ENCODE measurements at regions not wholly inside any gene's neighbourhood (a gene's known extent, or its start where the extent isn't known, plus 50 kb on each side); places are given as distances from the start of the nearest gene placed in this dataset.

- no peak for DNase-seq (ENCODE audit: low spot score)
- intact Hi-C loops (cut with DNase I): no loop called here
These were observed 1492.2 kb upstream of the TENM3 start for GRCh38 chr4:180751009-180751408.

DNA sequence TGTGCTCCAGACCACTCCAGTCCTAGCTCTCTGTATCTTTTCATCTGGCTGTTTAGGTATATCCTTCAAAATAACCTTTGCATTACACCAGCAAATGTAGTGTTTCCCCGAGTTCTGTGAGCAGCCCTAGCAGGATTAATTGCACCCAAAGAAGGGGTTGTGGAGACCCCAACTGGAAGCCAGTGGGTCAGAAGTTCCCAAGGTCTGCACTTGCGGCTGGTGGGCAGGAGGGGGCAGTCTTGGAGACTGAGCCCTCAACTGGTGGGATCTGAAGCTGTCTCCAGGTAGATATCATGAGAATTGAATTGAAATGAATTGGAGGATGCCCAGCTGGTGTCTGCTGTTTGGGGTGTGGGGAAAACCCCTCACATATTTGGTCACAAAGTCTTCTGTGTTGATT lies 1485.3 kb upstream of the TENM3 start:
- intact Hi-C loops (cut with DNase I): no loop called here
- DNase-seq (ENCODE audit: low spot score): no peak

GRCh38 chr4:180766045-180766444 lies 1477.2 kb upstream of the TENM3 start:
- intact Hi-C loops (cut with DNase I): no loop called here
- no peak for DNase-seq (ENCODE audit: low spot score)

- no peak for DNase-seq (ENCODE audit: low spot score)
- intact Hi-C loops (cut with DNase I): no loop called here
These were observed 1476.1 kb upstream of the TENM3 start for GRCh38 chr4:180766944-180767729.

DNA sequence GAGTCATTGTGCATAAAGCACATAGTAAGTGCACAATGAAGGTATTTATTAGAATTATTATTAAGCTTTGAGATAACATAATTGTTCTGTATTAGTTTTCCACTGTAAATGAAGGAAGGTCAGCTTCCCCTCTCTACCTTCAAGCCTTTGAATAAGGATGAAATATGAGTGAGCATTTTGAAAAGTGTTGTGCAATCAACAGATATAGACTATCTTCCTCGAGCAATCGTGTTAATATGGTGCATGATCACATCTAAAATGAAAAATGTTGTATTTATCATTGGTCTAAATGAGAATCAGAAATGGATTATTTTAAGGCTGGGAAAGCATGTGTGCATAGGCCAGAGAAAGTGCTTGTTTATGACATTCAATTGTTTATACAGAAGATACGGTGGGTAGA lies 1474.6 kb upstream of the TENM3 start:
- no peak for DNase-seq (ENCODE audit: low spot score)
- intact Hi-C loops (cut with DNase I): no loop called here

DNA sequence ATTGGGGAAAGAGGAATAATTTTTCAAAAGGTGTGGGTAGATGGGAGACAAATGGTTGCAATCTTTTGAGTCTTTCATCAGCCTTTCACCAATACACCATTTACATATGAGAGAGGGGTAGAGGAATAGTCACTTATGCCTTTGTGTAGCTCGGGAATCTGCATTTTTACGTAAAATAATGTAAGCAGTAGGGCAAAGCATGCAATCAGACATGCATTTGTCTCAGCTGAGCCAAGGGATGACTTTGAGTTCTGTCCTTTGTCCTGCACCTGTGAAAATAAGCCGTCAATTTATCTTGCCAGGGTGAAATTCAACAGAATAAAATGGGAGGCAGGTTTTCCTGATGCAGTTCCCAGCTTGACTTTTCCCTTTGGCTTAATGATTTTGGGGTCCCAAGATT lies 1473.4 kb upstream of the TENM3 start:
- no peak for DNase-seq (ENCODE audit: low spot score)
- intact Hi-C loops (cut with DNase I): no loop called here

DNA sequence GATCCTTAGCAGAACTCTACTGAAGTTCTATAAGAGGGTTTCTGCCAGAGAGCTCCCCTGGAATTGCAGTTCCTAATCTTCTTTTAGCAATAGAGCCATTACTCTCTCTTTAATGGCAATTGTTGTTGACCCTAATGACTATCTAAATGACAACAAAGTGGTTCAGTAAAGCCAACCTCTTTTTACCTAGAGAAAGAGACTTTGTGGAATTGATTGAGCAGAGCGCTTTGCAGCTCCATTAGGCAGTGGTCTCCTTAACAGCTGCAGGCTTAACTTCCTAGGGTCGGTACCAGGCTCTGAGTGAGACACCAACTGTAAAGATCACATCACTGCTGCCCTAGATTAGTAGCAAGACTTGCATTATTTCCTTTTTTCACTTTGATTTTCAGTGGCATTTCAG lies 1472.9 kb upstream of the TENM3 start:
- intact Hi-C loops (cut with DNase I): no loop called here
- DNase-seq (ENCODE audit: low spot score): no peak

GRCh38 chr4:180784940-180785339 lies 1458.3 kb upstream of the TENM3 start:
- intact Hi-C loops (cut with DNase I): no loop called here
- no peak for DNase-seq (ENCODE audit: low spot score)

DNA sequence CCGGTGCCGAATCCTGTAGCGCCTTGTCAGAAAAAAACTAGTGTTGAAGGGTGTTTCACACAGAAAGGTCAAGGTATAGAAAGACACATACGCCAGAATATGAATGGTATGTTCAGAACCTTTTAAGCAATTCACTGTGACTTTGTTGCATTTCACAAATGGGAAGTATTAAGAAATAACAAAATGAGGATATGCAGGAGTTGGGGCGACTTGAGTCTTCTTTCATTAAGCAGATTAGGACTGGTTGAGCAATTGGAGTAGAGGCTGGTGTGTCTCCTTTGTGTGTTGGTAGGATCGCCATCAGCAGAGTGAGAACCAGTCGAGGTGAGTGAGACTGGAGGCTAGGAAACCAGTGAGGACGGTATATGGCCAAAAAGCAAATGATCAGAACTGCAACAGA lies 1454.5 kb upstream of the TENM3 start:
- DNase-seq (ENCODE audit: low spot score): no peak
- intact Hi-C loops (cut with DNase I): no loop called here

DNA sequence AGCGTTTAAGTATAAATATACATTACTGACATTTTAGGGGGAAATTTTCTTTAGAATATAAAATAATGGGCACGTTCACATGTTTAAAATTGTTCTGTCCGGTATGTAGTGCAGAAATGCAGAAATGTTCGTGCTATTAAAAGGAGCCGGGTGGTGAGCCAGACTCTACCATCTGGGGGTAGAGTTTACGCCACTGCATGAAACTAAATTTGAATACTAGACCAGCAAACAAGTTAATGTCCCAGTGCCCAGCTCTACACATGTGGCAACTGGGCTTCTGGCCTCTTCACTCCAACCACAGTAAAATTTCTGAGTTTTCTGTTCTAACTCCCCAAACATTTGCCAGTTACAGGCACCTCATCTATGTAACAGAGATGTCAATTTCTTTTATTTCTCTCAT lies 1453.3 kb upstream of the TENM3 start:
- no peak for DNase-seq (ENCODE audit: low spot score)
- intact Hi-C loops (cut with DNase I): no loop called here

- intact Hi-C loops (cut with DNase I): no loop called here
- no peak for DNase-seq (ENCODE audit: low spot score)
These were observed 1452.7 kb upstream of the TENM3 start for GRCh38 chr4:180790471-180790870.

GRCh38 chr4:180792541-180792940 lies 1450.7 kb upstream of the TENM3 start:
- intact Hi-C loops (cut with DNase I): no loop called here
- no peak for DNase-seq (ENCODE audit: low spot score)

DNA sequence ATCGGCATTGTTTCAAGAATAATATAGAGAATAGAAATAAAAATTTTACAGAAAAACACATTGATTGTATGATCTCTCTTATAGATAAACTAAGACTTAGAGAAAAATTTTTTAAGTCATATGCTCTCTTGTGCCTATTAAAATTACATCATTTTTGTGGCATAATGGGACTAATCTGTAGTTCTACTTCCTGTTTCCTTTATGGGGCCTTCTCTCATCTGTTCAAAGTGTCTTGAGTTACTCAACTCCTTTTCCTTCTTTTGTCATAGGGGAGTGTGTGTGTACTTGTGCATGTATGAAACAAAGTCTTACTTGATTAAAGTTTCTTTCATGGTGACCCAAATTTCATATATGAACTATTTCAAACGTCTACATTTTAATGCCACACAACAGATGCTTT lies 1448.9 kb upstream of the TENM3 start:
- intact Hi-C loops (cut with DNase I): no loop called here
- DNase-seq (ENCODE audit: low spot score): no peak

GRCh38 chr4:180798036-180798577 lies 1445.1 kb upstream of the TENM3 start:
- intact Hi-C loops (cut with DNase I): no loop called here
- DNase-seq (ENCODE audit: low spot score): no peak

- DNase-seq (ENCODE audit: low spot score): no peak
- intact Hi-C loops (cut with DNase I): no loop called here
These were observed 1443.4 kb upstream of the TENM3 start for GRCh38 chr4:180799798-180800197.

- intact Hi-C loops (cut with DNase I): no loop called here
- no peak for DNase-seq (ENCODE audit: low spot score)
These were observed 1438.1 kb upstream of the TENM3 start for GRCh38 chr4:180805101-180805500.

DNA sequence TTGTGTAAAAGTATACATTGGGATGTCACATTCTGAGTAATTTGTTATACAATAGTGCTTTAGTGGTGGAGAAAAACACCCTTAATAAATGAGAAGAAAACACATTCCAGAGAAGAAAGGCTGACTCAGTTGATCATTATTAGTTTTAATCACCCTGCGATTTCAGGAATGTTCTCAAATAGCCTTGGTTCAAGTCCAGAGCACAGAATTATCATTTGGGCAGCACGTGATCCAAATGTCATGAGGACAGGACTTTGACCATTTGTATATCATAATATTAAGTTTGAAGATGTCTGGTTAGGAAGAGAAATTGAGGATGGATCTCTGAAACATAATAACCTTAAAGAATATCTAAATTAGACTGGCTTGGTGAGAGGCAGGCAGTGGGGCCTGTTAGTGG lies 1434.3 kb upstream of the TENM3 start:
- DNase-seq (ENCODE audit: low spot score): no peak
- intact Hi-C loops (cut with DNase I): no loop called here

DNA sequence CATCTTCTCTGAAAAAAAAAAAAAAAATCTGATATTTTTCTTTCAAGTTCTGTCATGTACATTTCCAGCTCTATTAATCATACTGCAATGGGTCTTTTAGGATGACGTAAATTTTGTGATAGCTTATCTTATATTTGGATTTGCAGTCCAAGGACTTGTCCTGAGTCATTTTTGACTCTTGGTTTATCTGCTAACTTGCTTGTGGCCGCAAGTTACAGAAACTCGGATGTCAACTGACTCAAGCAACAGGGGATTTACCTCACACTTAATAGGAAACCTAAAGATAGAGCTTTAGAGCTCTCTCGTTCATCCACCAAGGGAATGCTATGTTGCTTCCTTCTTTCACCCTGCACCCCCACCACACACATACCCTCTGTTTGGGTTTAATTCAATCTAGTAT lies 1433.8 kb upstream of the TENM3 start:
- intact Hi-C loops (cut with DNase I): no loop called here
- DNase-seq (ENCODE audit: low spot score): no peak

DNA sequence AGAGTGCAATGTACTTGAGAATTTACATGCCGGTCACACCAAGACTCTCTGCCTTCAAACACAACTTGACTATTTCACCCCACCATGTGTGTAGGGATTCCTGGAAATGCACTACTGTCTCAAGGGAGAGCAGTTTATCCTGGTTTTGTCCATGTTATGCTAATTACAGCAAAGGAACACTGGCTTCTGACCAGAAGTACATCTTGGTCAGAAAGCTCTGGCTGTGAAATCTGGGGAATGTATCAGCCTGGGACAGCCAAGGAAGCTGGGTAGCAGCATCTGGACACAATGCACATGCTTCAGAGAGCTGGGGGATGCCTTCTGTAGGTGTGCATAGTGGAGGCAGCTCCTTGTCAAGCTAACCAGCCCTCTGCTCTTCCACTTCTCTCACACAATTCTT lies 1432.6 kb upstream of the TENM3 start:
- intact Hi-C loops (cut with DNase I): no loop called here
- DNase-seq (ENCODE audit: low spot score): no peak

GRCh38 chr4:180811556-180811955 lies 1431.6 kb upstream of the TENM3 start:
- no peak for DNase-seq (ENCODE audit: low spot score)
- intact Hi-C loops (cut with DNase I): no loop called here

GRCh38 chr4:180812783-180813182 lies 1430.4 kb upstream of the TENM3 start:
- intact Hi-C loops (cut with DNase I): no loop called here
- DNase-seq (ENCODE audit: low spot score): no peak
